Spleen (tissue), 11 donors: ENCODE measurements at regions not wholly inside any gene's neighbourhood (a gene's known extent, or its start where the extent isn't known, plus 50 kb on each side); places are given as distances from the start of the nearest gene placed in this dataset.

Source experiments
- DNase-seq: peaks from one replicate; pipeline ENCODE4 v3.0.0-alpha.2; 2020
- H3K27ac ChIP-seq, 8 donors: fragments of 200-600 bp; sonication (generic) in 7 of 8; 1 replicate in 4 of 8; 2 replicates in 4 of 8; pipeline versions ENCODE4 v1.5.0 to v1.8.0; 2016 to 2021; ENCODE audit warnings: inconsistent platforms in 4 of 8, mild to moderate bottlenecking in 4 of 8, moderate library complexity in 1 of 8
- H3K27me3 ChIP-seq, 7 donors: fragments of 200-600 bp; sonication (generic) in 6 of 7; replicated peaks in 1 of 7; 1 replicate in 4 of 7; 2 replicates in 3 of 7; pipeline versions ENCODE4 v1.5.0 to v1.8.0; 2016 to 2021; ENCODE audit warnings: inconsistent platforms in 3 of 7, mild to moderate bottlenecking in 1 of 7
- H3K36me3 ChIP-seq, 6 donors: fragments of 200-600 bp; sonication (generic) in 5 of 6; 1 replicate in 4 of 6; 2 replicates in 2 of 6; pipeline versions ENCODE4 v1.5.0 to v1.8.0; 2016 to 2021; ENCODE audit warnings: inconsistent platforms in 2 of 6
- H3K4me1 ChIP-seq, 6 donors: fragments of 200-600 bp; sonication (generic) in 5 of 6; 1 replicate in 3 of 6; 2 replicates in 3 of 6; pipeline versions ENCODE4 v1.5.0 to v1.8.0; 2016 to 2021; ENCODE audit warnings: inconsistent platforms in 3 of 6
- H3K4me3 ChIP-seq, 8 donors: fragments of 200-600 bp; sonication (generic) in 7 of 8; 1 replicate in 4 of 8; 2 replicates in 4 of 8; pipeline versions ENCODE4 v1.5.0 to v1.8.0; 2016 to 2021; ENCODE audit warnings: inconsistent platforms in 4 of 8, mild to moderate bottlenecking in 4 of 8, moderate library complexity in 2 of 8
- H3K9me3 ChIP-seq, 8 donors: fragments of 200-600 bp; sonication (generic) in 7 of 8; 1 replicate in 4 of 8; 2 replicates in 4 of 8; pipeline versions ENCODE4 v1.5.0 to v1.8.0; 2016 to 2021; ENCODE audit warnings: inconsistent platforms in 4 of 8
- POLR2A ChIP-seq, 3 donors: fragments of 450-650 bp; IDR thresholded peaks; one replicate each; pipeline ENCODE4 v1.5.1; 2017; ENCODE audit warnings: antibody characterized with exemption in 3 of 3, mild to moderate bottlenecking in 1 of 3
- POLR2AphosphoS5 ChIP-seq, 3 donors: sonication (generic); formaldehyde crosslinking; IDR thresholded peaks; one replicate each; pipeline ENCODE4 v1.5.1; 2017; ENCODE audit warnings: antibody characterized with exemption in 3 of 3
- WGBS, 5 donors: extraction: QIAGEN DNeasy Blood & Tissue Kit in 3 of 5; methylation state at CpG; one replicate each; pipeline versions ENCODE4 v1.1.5 to v1.1.7; 2013 to 2018; 5-methylcytosine and 5-hydroxymethylcytosine counted together
- intact Hi-C: fragments of 100-400 bp; cut with DNase I; formaldehyde crosslinking; loops from one replicate; pipeline ENCODE4 v1.15.0; 2023; ENCODE audit warnings: low total_unique reads
- TF ChIP-seq, protein P1 (sequence below), 11 experiments: fragments of 200-600 bp in 7 of 11; fragments of 450-650 bp in 4 of 11; sonication (generic) in 4 of 11; IDR thresholded peaks in 8 of 11; conservative IDR thresholded peaks in 3 of 11; 1 replicate in 7 of 11; 2 replicates in 4 of 11; pipeline versions ENCODE4 v1.4.0 to v1.8.0; 2016 to 2021; ENCODE audit warnings: antibody characterized with exemption in 11 of 11, inconsistent platforms in 4 of 11, mild to moderate bottlenecking in 1 of 11
- donor health status: healthy with polysubstance abuse.
- donor health status: DM: no; HTN: no; CAD: no; lungs with moderate emphysema.
- donor health status: DM: no; HTN: no; CAD: no.
- donor health status: Bipolar disorder and iron deficiency.
- donor health status: healthy.
- donor health status: DM: no; HTN: no; CAD: no.
- donor health status: DM: yes; HTN: yes; CAD: no.

- Histone ChIP-seq H3K9me3 (no peaks in the 10 kb centered on the region), H3K4me1 (no peaks in the 10 kb centered on the region), H3K27ac (no peak overlapping the region), H3K4me3 (no peak overlapping the region), H3K36me3 (no peaks in the 10 kb centered on the region), H3K27me3 (no peaks in the 10 kb centered on the region)
- DNase-seq = no peak
- intact Hi-C loops = no loop called here
- TF ChIP-seq POLR2A (IDR thresholded peaks at IDR 0.05) (no peak), POLR2AphosphoS5 (IDR thresholded peaks at IDR 0.05) (no peak)
- TF ChIP-seq, protein P1, sequence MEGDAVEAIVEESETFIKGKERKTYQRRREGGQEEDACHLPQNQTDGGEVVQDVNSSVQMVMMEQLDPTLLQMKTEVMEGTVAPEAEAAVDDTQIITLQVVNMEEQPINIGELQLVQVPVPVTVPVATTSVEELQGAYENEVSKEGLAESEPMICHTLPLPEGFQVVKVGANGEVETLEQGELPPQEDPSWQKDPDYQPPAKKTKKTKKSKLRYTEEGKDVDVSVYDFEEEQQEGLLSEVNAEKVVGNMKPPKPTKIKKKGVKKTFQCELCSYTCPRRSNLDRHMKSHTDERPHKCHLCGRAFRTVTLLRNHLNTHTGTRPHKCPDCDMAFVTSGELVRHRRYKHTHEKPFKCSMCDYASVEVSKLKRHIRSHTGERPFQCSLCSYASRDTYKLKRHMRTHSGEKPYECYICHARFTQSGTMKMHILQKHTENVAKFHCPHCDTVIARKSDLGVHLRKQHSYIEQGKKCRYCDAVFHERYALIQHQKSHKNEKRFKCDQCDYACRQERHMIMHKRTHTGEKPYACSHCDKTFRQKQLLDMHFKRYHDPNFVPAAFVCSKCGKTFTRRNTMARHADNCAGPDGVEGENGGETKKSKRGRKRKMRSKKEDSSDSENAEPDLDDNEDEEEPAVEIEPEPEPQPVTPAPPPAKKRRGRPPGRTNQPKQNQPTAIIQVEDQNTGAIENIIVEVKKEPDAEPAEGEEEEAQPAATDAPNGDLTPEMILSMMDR (IDR thresholded peaks at IDR 0.05 in 8 of 11, conservative IDR thresholded peaks at IDR 0.05 in 3 of 11) = no peak
- WGBS, 5 donors = 70 to 80% (median 73%) methylated on average over 2 of the region's 2 CpGs
Observed at GRCh38 chr21:27795418-27795817, 828.5 kb upstream of the ADAMTS5 start.

GRCh38 chr21:27793901-27794300 is 827.0 kb upstream of the ADAMTS5 start:
- intact Hi-C loops = no loop called here
- no peaks in the 10 kb centered on the region for H3K9me3 ChIP-seq
- no peak for DNase-seq
- no peaks in the 10 kb centered on the region for H3K4me1 ChIP-seq
- WGBS, 5 donors = 0 to 47% (median 2%) methylated on average over 1 of the region's 1 CpG
- no peaks in the 10 kb centered on the region for H3K36me3 ChIP-seq
- no peak overlapping the region for H3K4me3 ChIP-seq
- no peak overlapping the region for H3K27ac ChIP-seq
- no peaks in the 10 kb centered on the region for H3K27me3 ChIP-seq
- TF ChIP-seq, protein P1 (IDR thresholded peaks at IDR 0.05 in 8 of 11, conservative IDR thresholded peaks at IDR 0.05 in 3 of 11) = no peak
- no peak for TF ChIP-seq POLR2A (IDR thresholded peaks at IDR 0.05)
- TF ChIP-seq POLR2AphosphoS5 (IDR thresholded peaks at IDR 0.05) = no peak

DNA sequence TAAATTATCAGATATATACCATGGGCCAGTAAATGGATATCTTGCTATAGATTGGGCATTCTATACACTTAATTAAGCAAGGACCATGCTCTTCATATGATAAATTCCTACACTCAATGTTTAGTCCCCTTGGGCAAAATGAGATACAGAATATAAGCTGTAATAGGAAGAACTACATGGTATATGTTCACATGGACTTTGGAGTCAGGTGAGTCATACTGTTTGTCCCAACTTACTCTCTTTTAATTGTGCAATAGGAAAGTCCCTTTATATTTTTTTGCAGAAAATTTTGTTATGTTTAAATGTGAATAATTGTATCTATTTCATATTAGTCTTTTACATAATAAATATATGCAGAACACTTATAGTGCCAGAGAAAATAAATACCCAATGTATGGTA is 820.2 kb upstream of the ADAMTS5 start:
- TF ChIP-seq POLR2A (IDR thresholded peaks at IDR 0.05) = no peak
- TF ChIP-seq, protein P1 (IDR thresholded peaks at IDR 0.05 in 8 of 11, conservative IDR thresholded peaks at IDR 0.05 in 3 of 11) = no peak
- no peak for TF ChIP-seq POLR2AphosphoS5 (IDR thresholded peaks at IDR 0.05)
- H3K4me3 ChIP-seq = no peak overlapping the region
- intact Hi-C loops = no loop called here
- no peak overlapping the region for H3K27ac ChIP-seq
- no peaks in the 10 kb centered on the region for H3K4me1 ChIP-seq
- no peaks in the 10 kb centered on the region for H3K36me3 ChIP-seq
- DNase-seq = no peak
- H3K27me3 ChIP-seq = no peaks in the 10 kb centered on the region
- peaks cover 0 to 6% (median 0%) of the 10 kb centered on the region in 8 donors for H3K9me3 ChIP-seq

DNA sequence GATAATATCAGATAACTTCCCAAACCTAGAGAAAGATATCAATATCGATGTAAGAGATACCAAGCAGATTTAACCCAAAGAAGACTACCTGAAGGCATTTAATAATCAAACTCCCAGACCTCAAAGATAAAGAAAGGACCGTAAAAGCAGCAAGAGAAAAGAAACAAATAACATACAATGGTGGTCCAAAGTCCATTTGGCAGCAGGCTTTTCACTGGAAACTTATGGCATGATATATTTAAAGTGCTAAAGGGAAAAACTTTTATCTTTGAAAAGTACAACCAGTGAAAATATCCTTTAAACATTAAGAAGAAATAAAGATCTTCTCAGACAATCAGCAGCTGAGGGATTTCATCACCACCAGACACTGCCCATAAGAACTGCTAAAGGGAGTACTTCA is 812.7 kb upstream of the ADAMTS5 start:
- WGBS, 5 donors = 83 to 97% (median 93%) methylated on average over 2 of the region's 2 CpGs
- TF ChIP-seq, protein P1 (IDR thresholded peaks at IDR 0.05 in 8 of 11, conservative IDR thresholded peaks at IDR 0.05 in 3 of 11) = no peak
- no peaks in the 10 kb centered on the region for H3K4me1 ChIP-seq
- peaks cover 0 to 6% (median 0%) of the 10 kb centered on the region in 8 donors for H3K9me3 ChIP-seq
- H3K36me3 ChIP-seq = no peaks in the 10 kb centered on the region
- no peak for DNase-seq
- no peak overlapping the region for H3K4me3 ChIP-seq
- intact Hi-C loops = no loop called here
- H3K27me3 ChIP-seq = no peaks in the 10 kb centered on the region
- no peak overlapping the region for H3K27ac ChIP-seq
